Neural crest cell (in vitro differentiated cells): ENCODE measurements at regions not wholly inside any gene's neighbourhood (a gene's known extent, or its start where the extent isn't known, plus 50 kb on each side); places are given as distances from the start of the nearest gene placed in this dataset.

Experiments
- DNase-seq: peaks from one replicate; pipeline ENCODE4 v3.0.0; 2021; ENCODE audit warnings: low read depth, mixed read lengths, low spot score
- H3K27ac Mint-ChIP-seq: one replicate; pipeline ENCODE4 v1.8.0; 2021; ENCODE audit warnings: mild to moderate bottlenecking, mixed read lengths; ENCODE audit not compliant: unreplicated experiment
- H3K27me3 Mint-ChIP-seq: 2 replicates; pipeline ENCODE4 v1.8.0; 2021; ENCODE audit warnings: low read depth, mild to moderate bottlenecking, mixed read lengths
- H3K36me3 Mint-ChIP-seq: 2 replicates; pipeline ENCODE4 v1.8.0; 2021; ENCODE audit warnings: low read depth, mild to moderate bottlenecking, mixed read lengths
- H3K4me1 Mint-ChIP-seq: 2 replicates; pipeline ENCODE4 v1.8.0; 2021; ENCODE audit warnings: mixed read lengths
- H3K4me3 Mint-ChIP-seq: one replicate; pipeline ENCODE4 v1.8.0; 2021; ENCODE audit warnings: mild to moderate bottlenecking, mixed read lengths
- H3K9me3 Mint-ChIP-seq: 2 replicates; pipeline ENCODE4 v1.8.0; 2021; ENCODE audit warnings: mixed read lengths
- CTCF ChIP-seq: fragments of 200-600 bp; sonication (generic); conservative IDR thresholded peaks from 2 replicates; pipeline ENCODE4 v1.5.0; 2021; ENCODE audit warnings: antibody characterized with exemption, mild to moderate bottlenecking

DNA sequence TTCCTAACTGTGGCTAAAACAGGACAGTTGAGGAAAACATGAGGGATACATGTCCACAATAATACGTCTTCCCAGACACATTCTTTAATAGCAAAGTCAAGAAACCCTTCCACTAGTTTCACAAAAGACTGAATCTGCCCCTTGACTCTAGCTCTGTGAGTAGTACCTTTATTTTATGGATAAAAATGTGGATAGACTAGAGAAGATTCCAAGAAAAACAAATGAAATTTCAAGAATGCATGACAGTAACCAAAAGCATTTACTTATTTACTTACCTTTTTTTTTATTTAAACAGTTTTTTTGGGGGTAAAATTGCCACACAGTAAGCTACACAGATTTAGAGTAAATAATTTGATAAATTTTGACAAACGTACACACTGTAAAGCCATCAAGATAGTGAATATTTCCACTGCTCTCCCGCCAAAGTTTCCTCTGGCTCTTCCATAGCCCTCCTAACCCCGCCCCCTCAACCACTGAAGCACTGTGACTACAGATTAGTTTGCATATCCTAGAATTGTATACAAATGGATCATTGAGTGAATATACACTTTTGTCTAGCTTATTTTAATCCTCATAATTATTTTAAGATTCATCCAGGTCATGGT, 420.4 kb upstream of the ZMIZ1 start:
- no peak for TF ChIP-seq CTCF
- Mint-ChIP-seq H3K27me3 (peaks cover 3% of the 10 kb centered on the region), H3K36me3 (no peaks in the 10 kb centered on the region), H3K4me3 (no peak overlapping the region), H3K4me1 (peaks cover 7% of the 10 kb centered on the region), H3K27ac (no peak overlapping the region), H3K9me3 (peaks cover 9% of the 10 kb centered on the region)
- DNase-seq, result no peak

DNA sequence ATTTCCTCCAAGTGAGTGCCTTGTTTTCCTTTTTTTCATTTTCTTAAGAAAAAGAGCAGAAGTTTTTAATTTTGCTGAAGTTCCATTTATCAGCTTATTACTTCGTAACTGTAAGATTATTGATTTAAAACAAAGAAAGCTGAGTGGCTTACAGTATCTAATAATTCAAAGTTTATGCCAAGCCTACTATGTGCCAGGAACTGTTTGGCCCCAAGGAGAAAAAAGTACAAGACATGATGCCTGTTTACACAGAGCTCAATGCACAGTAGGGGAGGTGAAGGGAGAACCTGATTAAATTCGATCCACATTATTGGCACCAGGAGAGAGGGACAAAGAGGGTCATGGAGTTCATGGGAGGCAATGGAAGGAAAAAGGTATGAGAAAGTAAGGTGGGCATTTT, 419.3 kb upstream of the ZMIZ1 start:
- TF ChIP-seq CTCF, result no peak
- no peak overlapping the region for H3K27ac Mint-ChIP-seq
- no peak overlapping the region for H3K4me3 Mint-ChIP-seq
- peaks cover 9% of the 10 kb centered on the region for H3K9me3 Mint-ChIP-seq
- H3K36me3 Mint-ChIP-seq, result no peaks in the 10 kb centered on the region
- H3K4me1 Mint-ChIP-seq, result peaks cover 13% of the 10 kb centered on the region
- peaks cover 3% of the 10 kb centered on the region for H3K27me3 Mint-ChIP-seq
- no peak for DNase-seq

DNA sequence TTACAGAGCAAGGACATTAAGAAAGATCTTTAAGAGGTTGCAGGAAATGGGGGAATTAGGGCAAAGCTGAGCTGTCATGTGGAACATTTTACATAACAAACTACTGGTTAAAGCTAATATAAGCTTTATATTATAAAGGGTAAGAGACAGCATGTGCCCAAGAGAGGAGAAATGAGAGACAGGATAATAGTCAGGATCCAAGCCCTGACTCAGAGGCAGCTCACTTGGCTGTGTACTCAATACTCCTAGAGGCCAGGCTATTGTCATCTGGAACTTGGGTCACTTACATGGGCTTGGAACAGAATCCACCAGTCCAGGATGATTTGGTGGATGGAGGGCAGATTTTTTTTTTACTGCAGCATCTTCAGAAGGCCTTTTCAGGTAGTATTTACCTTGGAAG, 418.6 kb upstream of the ZMIZ1 start:
- H3K27ac Mint-ChIP-seq, result no peak overlapping the region
- H3K4me3 Mint-ChIP-seq, result no peak overlapping the region
- no peaks in the 10 kb centered on the region for H3K36me3 Mint-ChIP-seq
- TF ChIP-seq CTCF, result no peak
- H3K27me3 Mint-ChIP-seq, result peaks cover 3% of the 10 kb centered on the region
- H3K9me3 Mint-ChIP-seq, result peaks cover 3% of the 10 kb centered on the region
- DNase-seq, result no peak
- peaks cover 18% of the 10 kb centered on the region for H3K4me1 Mint-ChIP-seq

DNA sequence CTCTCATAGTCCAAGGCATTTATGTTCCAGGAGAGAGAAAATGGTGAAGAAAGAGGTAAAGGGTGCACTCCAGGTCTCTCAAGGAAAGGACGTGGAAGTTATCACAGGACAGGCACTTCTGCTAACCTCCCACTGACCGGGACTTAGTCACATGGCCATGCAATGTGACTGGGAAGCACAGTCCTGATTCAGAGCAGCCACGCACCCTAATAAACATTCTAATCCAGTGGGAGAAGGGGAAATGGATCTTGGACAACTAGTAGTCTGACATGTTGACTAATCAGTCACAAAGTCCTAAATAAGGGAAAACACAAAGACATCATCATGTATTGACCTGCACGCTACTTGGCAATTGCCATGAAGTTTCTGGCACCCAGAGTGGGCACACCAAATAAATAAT, 417.5 kb upstream of the ZMIZ1 start:
- no peak overlapping the region for H3K27ac Mint-ChIP-seq
- TF ChIP-seq CTCF, result no peak

DNA sequence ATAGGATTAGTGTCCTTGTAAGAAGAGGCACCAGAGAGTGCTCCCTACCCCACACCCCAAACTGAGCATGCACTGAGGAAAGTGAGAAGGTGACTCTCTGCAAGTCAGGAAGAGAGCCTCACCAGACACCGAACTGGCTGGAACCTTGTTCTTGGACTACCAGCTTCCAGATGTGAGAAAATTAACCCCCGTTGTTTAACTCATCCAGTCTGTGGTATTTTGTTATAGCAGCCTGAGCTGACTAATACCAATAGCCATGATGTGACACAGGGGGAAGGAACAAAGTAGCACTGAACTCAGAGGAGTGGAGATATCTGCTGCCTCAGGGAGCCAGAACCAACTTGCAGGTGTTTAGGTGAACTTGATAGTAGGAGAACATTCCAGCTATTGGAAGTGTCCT, 415.2 kb upstream of the ZMIZ1 start:
- Mint-ChIP-seq H3K4me3 (no peak overlapping the region), H3K27ac (no peak overlapping the region)

More for the DNA sequence above, 417.5 kb upstream of the ZMIZ1 start:
- Mint-ChIP-seq H3K4me3 (no peak overlapping the region), H3K27me3 (peaks cover 3% of the 10 kb centered on the region), H3K4me1 (peaks cover 18% of the 10 kb centered on the region), H3K9me3 (peaks cover 3% of the 10 kb centered on the region), H3K36me3 (no peaks in the 10 kb centered on the region)
- no peak for DNase-seq

More for the DNA sequence above, 415.2 kb upstream of the ZMIZ1 start:
- Mint-ChIP-seq H3K27me3 (no peaks in the 10 kb centered on the region), H3K4me1 (peaks cover 18% of the 10 kb centered on the region), H3K9me3 (peaks cover 3% of the 10 kb centered on the region), H3K36me3 (no peaks in the 10 kb centered on the region)
- no peak for DNase-seq
- TF ChIP-seq CTCF, result no peak
